Natural killer cell treated with Interleukin-12 subunit alpha and Interleukin-12 subunit beta and Interleukin-15 and Interleukin-18, amount 100 ng/mL, for 72 hours (primary cell): ENCODE measurements at regions not wholly inside any gene's neighbourhood (a gene's known extent, or its start where the extent isn't known, plus 50 kb on each side); places are given as distances from the start of the nearest gene placed in this dataset.

Experiments used
- ATAC-seq, 2 donors: fragments of 150-1000 bp; cut with Tn5 transposase in 1 of 2; sonication (Bioruptor Pico), chemical (Tn5 transposase) in 1 of 2; 2 replicates each; pipeline ENCODE4 v1.10.0; 2021
- DNase-seq: peaks from one replicate; pipeline ENCODE4 v3.0.0; 2022; ENCODE audit warnings: low spot score
- H3K27ac Mint-ChIP-seq, 2 donors: 1 replicate in 1 of 2; 2 replicates in 1 of 2; pipeline ENCODE4 v1.8.0; 2022; ENCODE audit warnings: mixed read lengths in 2 of 2, mild to moderate bottlenecking in 1 of 2, moderate library complexity in 1 of 2
- H3K27me3 Mint-ChIP-seq, 2 donors: 1 replicate in 1 of 2; 2 replicates in 1 of 2; pipeline ENCODE4 v1.8.0; 2022; ENCODE audit warnings: mixed read lengths in 2 of 2
- H3K36me3 Mint-ChIP-seq: one replicate; pipeline ENCODE4 v1.8.0; 2022; ENCODE audit warnings: mixed read lengths
- H3K4me1 Mint-ChIP-seq, 2 donors: 1 replicate in 1 of 2; 2 replicates in 1 of 2; pipeline ENCODE4 v1.8.0; 2022; ENCODE audit warnings: low read depth in 2 of 2, mixed read lengths in 2 of 2, mild to moderate bottlenecking in 1 of 2
- H3K4me3 Mint-ChIP-seq: one replicate; pipeline ENCODE4 v1.8.0; 2022; ENCODE audit warnings: mixed read lengths
- H3K9me3 Mint-ChIP-seq: 2 replicates; pipeline ENCODE4 v1.8.0; 2022; ENCODE audit warnings: mixed read lengths

DNA sequence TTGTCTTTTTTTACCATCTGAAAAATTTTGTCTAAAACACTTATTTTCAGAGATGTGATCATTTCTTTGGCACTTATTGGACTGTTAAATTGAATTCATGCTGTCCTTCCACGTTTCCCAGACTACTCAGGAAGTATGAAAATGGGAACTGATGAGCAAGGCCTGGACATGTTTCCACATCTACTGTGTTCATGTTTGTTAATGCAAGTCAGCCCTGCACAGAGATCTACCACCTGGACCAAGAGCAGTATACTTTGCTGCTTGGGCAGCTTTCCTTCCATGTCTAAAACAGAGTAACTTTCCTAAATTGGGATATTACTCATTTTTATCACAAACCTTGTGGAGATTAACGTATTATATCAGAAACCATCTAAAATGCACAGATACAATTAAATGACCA is 687.4 kb downstream of the DIAPH3 start:
- no peaks in the 10 kb centered on the region for H3K4me1 Mint-ChIP-seq
- ATAC-seq (no peak), DNase-seq (no peak)
- no peak overlapping the region for H3K27ac Mint-ChIP-seq
- H3K4me3 Mint-ChIP-seq, result no peak overlapping the region
- no peaks in the 10 kb centered on the region for H3K9me3 Mint-ChIP-seq
- H3K27me3 Mint-ChIP-seq, result peaks cover under 1 to 4% of the 10 kb centered on the region in 2 donors
- H3K36me3 Mint-ChIP-seq, result no peaks in the 10 kb centered on the region

- peaks cover 0 to 7% of the 10 kb centered on the region in 2 donors for H3K27me3 Mint-ChIP-seq
- H3K4me3 Mint-ChIP-seq, result no peak overlapping the region
Observed at GRCh38 chr13:59477011-59477410, 686.7 kb downstream of the DIAPH3 start.

DNA sequence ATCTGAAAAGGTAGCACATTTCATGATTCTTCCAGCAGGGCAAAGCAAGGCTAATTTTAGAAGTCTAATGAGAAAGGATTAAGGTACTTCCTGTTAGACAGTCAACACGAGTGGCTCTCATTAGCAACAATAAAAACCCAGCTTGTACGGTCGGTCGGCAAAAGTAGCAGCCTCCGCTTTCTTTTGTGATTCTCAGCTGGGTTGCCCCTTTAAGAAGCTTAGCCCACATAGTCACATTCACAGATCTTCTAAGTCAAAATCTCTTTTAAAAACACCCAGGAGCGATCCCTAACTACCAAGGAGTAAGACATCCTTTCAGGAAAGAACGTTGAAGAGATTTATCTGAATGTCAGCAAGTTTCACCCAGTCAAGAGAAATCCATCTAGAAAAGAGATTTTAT is 684.8 kb downstream of the DIAPH3 start:
- DNase-seq (no peak), ATAC-seq (no peak)
- H3K36me3 Mint-ChIP-seq, result no peaks in the 10 kb centered on the region
- H3K4me3 Mint-ChIP-seq, result no peak overlapping the region
- no peaks in the 10 kb centered on the region for H3K9me3 Mint-ChIP-seq
- no peak overlapping the region for H3K27ac Mint-ChIP-seq
- H3K27me3 Mint-ChIP-seq, result peaks cover 0 to 7% of the 10 kb centered on the region in 2 donors
- no peaks in the 10 kb centered on the region for H3K4me1 Mint-ChIP-seq

More at GRCh38 chr13:59477011-59477410, 686.7 kb downstream of the DIAPH3 start:
- ATAC-seq, result no peak
- Mint-ChIP-seq H3K36me3 (no peaks in the 10 kb centered on the region), H3K27ac (no peak overlapping the region), H3K4me1 (no peaks in the 10 kb centered on the region), H3K9me3 (no peaks in the 10 kb centered on the region)
- no peak for DNase-seq

GRCh38 chr13:59479629-59480028 is 684.1 kb downstream of the DIAPH3 start:
- ATAC-seq (no peak), DNase-seq (no peak)
- Mint-ChIP-seq H3K4me3 (no peak overlapping the region), H3K36me3 (no peaks in the 10 kb centered on the region), H3K27me3 (peaks cover 0 to 7% of the 10 kb centered on the region in 2 donors), H3K27ac (no peak overlapping the region), H3K4me1 (no peaks in the 10 kb centered on the region), H3K9me3 (no peaks in the 10 kb centered on the region)

- Mint-ChIP-seq H3K4me3 (no peak overlapping the region), H3K4me1 (no peaks in the 10 kb centered on the region), H3K36me3 (no peaks in the 10 kb centered on the region), H3K9me3 (no peaks in the 10 kb centered on the region), H3K27ac (no peak overlapping the region), H3K27me3 (peaks cover 0 to 7% of the 10 kb centered on the region in 2 donors)
- DNase-seq, result no peak
- no peak for ATAC-seq
Observed at GRCh38 chr13:59480396-59481259, 683.1 kb downstream of the DIAPH3 start.

DNA sequence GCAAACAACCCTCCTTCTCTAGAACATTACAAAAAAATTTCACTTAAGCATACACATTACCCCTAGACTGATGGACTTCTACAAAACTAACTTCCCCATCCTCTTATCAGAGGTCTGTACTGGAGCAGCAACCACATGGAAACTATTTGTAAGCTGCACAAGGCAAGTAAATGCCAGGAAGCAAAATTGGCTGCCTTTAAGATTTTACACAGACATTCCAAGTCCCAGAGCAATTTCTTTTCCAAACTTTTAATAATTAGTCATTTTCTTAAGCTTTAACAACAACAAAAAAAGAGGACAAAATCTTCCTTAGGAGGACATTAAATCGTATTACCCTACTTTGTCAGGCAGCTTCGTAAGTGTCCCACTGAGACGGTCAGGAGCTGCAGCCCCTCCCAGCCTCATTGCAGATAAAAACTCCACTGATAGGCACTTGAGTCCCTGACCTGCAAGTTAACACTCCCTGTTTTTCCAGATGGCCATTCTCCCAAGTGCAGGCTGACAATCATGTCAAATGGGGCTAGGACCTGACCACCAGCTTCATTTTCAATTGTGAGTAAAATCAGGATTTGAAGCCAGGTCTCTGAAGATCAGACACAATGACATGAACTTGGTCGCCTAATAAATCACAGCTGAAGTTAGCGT is 680.1 kb downstream of the DIAPH3 start:
- ATAC-seq, result no peak
- Mint-ChIP-seq H3K4me1 (no peaks in the 10 kb centered on the region), H3K36me3 (no peaks in the 10 kb centered on the region), H3K27me3 (peaks cover 3 to 7% of the 10 kb centered on the region in 2 donors), H3K4me3 (no peak overlapping the region), H3K27ac (no peak overlapping the region), H3K9me3 (no peaks in the 10 kb centered on the region)
- DNase-seq, result no peak

- no peak for DNase-seq
- Mint-ChIP-seq H3K4me3 (no peak overlapping the region), H3K9me3 (no peaks in the 10 kb centered on the region), H3K36me3 (no peaks in the 10 kb centered on the region), H3K27me3 (peaks cover 2 to 5% of the 10 kb centered on the region in 2 donors), H3K27ac (no peak overlapping the region), H3K4me1 (no peaks in the 10 kb centered on the region)
- no peak for ATAC-seq
Observed at GRCh38 chr13:59487883-59488282, 675.8 kb downstream of the DIAPH3 start.

DNA sequence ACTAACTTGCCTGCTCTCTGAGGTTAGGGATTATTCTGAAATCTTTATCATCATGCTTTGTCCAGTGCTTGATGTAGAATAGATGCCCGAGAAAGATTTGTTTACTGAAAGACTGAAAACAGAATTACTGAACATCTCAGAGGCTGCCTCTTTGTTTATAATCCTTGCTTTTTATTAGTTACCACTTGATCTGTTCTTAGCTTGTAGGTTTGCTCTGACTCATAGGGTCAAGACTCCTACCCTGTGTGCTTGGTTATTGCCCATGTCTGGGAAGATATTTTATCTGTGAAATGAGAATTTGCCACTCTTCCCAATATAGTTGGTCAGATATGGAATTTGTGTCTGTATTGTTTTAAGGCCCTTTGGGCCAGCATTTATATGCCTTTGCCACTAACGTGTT is 675.3 kb downstream of the DIAPH3 start:
- Mint-ChIP-seq H3K36me3 (no peaks in the 10 kb centered on the region), H3K4me1 (no peaks in the 10 kb centered on the region), H3K27me3 (peaks cover 2 to 5% of the 10 kb centered on the region in 2 donors), H3K27ac (no peak overlapping the region), H3K9me3 (no peaks in the 10 kb centered on the region), H3K4me3 (no peak overlapping the region)
- ATAC-seq, result no peak
- DNase-seq, result no peak

DNA sequence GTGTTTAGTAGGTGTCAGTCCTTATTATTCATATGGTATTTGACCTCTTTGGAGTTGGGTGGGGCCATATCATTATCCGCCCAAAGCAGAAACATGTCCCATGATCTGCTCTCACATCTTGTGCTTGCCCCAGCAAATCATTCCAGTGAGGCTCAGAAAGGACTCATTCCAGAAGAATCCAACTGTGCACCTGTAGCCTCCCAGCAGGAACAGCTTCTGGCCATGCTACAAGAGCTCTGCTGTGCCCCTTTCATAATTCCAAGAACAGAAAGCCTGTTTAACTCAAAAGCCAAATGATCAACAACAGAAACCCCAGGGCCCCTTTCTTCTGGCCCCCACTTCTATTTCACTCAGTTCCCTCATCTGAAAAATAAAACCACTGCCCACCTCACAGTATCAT is 673.1 kb downstream of the DIAPH3 start:
- H3K27ac Mint-ChIP-seq, result no peak overlapping the region
- no peak for DNase-seq
- no peaks in the 10 kb centered on the region for H3K9me3 Mint-ChIP-seq
- H3K4me1 Mint-ChIP-seq, result no peaks in the 10 kb centered on the region
- H3K36me3 Mint-ChIP-seq, result no peaks in the 10 kb centered on the region
- ATAC-seq, result no peak
- H3K4me3 Mint-ChIP-seq, result no peak overlapping the region
- H3K27me3 Mint-ChIP-seq, result peaks cover 2 to 5% of the 10 kb centered on the region in 2 donors

- Mint-ChIP-seq H3K4me3 (no peak overlapping the region), H3K27me3 (peaks cover 2 to 5% of the 10 kb centered on the region in 2 donors), H3K36me3 (no peaks in the 10 kb centered on the region), H3K27ac (no peak overlapping the region), H3K4me1 (no peaks in the 10 kb centered on the region), H3K9me3 (no peaks in the 10 kb centered on the region)
- DNase-seq, result no peak
- ATAC-seq, result no peak
Observed at GRCh38 chr13:59492030-59492636, 671.6 kb downstream of the DIAPH3 start.

DNA sequence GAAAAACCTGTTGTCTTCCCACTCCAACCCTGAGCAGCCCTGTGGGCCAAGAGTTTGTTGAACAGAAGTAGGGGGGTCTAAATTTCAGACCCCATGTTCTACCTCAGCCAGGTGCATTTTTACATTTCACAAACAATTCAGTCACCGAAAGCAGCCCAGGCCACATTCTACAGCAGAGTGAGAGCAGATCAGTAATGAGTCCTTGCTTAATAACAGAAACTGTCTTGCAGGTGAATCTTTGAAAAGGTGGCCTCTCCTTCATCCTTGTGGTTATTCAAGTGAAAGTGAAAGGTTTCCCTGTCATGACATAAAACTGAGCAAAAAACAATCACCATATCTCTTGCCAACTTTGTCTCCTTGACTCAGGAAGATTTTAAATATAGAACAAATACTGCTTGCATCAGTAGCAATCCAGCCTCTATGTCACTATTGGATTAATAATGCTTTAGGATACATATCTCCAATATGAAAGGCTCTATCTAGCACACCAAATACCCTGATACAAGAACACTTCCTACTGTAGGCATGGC is 670.2 kb downstream of the DIAPH3 start:
- Mint-ChIP-seq H3K4me3 (no peak overlapping the region), H3K36me3 (no peaks in the 10 kb centered on the region), H3K9me3 (no peaks in the 10 kb centered on the region), H3K4me1 (no peaks in the 10 kb centered on the region), H3K27ac (no peak overlapping the region), H3K27me3 (peaks cover 2 to 4% of the 10 kb centered on the region in 2 donors)
- DNase-seq (no peak), ATAC-seq (no peak)

DNA sequence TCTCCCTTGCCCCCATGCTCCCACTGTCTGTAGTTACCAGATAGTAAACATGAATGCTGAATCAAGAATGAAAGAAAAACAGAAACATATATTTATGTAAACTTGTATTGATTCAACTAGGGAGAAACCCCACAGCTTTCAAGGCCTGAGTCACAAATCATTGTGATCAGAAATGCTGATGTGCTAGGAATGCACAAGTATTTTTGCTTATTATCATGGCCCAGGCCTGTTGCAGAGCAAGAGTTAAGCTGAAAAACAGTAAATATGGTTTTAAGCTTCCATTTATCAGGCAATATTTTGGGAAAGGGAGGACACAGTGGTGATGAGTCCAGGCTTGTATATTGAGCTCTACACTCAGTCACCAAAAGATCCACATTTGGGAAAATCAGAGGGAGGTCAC is 669.6 kb downstream of the DIAPH3 start:
- H3K4me3 Mint-ChIP-seq, result no peak overlapping the region
- H3K4me1 Mint-ChIP-seq, result no peaks in the 10 kb centered on the region
- DNase-seq (no peak), ATAC-seq (no peak)
- H3K27ac Mint-ChIP-seq, result no peak overlapping the region
- H3K9me3 Mint-ChIP-seq, result no peaks in the 10 kb centered on the region
- H3K36me3 Mint-ChIP-seq, result no peaks in the 10 kb centered on the region
- peaks cover 0 to 2% of the 10 kb centered on the region in 2 donors for H3K27me3 Mint-ChIP-seq

DNA sequence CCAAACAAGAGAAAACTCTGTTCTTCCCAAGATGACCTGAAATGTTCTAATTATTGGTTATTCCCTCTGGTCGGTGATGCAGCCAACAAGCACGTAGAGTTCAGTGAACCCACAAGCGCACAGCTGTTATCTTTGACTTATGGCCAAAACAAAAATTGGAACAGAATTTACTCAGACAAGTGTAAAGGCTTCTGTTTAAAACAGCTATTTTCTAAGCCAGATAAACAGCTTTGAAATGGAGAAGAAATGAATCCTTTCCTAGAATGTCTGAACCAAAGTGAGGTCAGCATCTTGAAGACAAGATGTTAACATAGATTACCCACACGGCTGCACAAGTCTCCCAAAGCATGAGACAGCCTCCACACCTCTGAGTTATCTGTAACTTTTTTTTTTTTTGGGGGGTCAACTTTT is 669.2 kb downstream of the DIAPH3 start:
- DNase-seq, result no peak
- ATAC-seq, result no peak
- Mint-ChIP-seq H3K27ac (no peak overlapping the region), H3K36me3 (no peaks in the 10 kb centered on the region), H3K27me3 (peaks cover 0 to 2% of the 10 kb centered on the region in 2 donors), H3K4me3 (no peak overlapping the region), H3K9me3 (no peaks in the 10 kb centered on the region), H3K4me1 (no peaks in the 10 kb centered on the region)

DNA sequence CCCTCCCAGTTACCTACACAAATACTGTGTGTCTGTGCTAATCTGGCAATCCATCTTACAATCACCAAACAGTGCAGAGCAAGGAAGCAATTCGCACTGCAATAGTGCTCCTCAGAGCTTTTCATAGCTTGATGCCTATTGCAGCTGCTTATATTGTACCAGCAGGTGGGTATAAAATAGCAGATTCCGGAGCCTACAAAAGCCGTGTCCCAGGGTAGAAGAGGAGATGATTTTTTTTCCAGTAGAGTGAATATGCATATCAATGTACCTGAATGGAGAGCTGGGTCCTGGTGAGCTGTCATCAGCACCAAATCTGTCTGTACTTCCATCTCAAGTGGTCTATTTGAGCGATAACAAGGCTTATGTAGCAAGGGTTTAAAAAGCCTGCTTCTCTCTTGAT is 668.4 kb downstream of the DIAPH3 start:
- H3K27ac Mint-ChIP-seq, result no peak overlapping the region
- peaks cover 0 to 2% of the 10 kb centered on the region in 2 donors for H3K27me3 Mint-ChIP-seq
- no peaks in the 10 kb centered on the region for H3K4me1 Mint-ChIP-seq
- ATAC-seq (no peak), DNase-seq (no peak)
- H3K4me3 Mint-ChIP-seq, result no peak overlapping the region
- H3K9me3 Mint-ChIP-seq, result no peaks in the 10 kb centered on the region
- no peaks in the 10 kb centered on the region for H3K36me3 Mint-ChIP-seq
